Thymus (tissue), 11 donors: ENCODE measurements at regions not wholly inside any gene's neighbourhood (a gene's known extent, or its start where the extent isn't known, plus 50 kb on each side); places are given as distances from the start of the nearest gene placed in this dataset.

Experiments
- DNase-seq, 9 donors: peaks; one replicate each; pipeline ENCODE4 v3.0.0-alpha.2; 2013; ENCODE audit warnings: low spot score in 9 of 9, low read depth in 6 of 9, missing footprints in 1 of 9
- H3K27ac ChIP-seq, 2 donors: one replicate each; pipeline ENCODE4 v1.5.1; 2013; ENCODE audit warnings: control low read depth in 1 of 2, low read depth in 1 of 2, low read length in 1 of 2, mild to moderate bottlenecking in 1 of 2, moderate library complexity in 1 of 2
- H3K27me3 ChIP-seq, 2 donors: one replicate each; pipeline ENCODE4 v1.5.1; 2013; ENCODE audit warnings: low read length in 1 of 2; ENCODE audit not compliant: control insufficient read depth in 2 of 2, insufficient read depth in 1 of 2
- H3K36me3 ChIP-seq, 2 donors: one replicate each; pipeline ENCODE4 v1.5.1; 2013; ENCODE audit warnings: low read length in 1 of 2, mild to moderate bottlenecking in 1 of 2, moderate library complexity in 1 of 2; ENCODE audit not compliant: control insufficient read depth in 2 of 2, insufficient read depth in 2 of 2
- H3K4me1 ChIP-seq, 2 donors: one replicate each; pipeline ENCODE4 v1.5.1; 2013; ENCODE audit warnings: low read length in 2 of 2; ENCODE audit not compliant: control insufficient read depth in 2 of 2, insufficient read depth in 2 of 2
- H3K4me3 ChIP-seq, 2 donors: one replicate each; pipeline ENCODE4 v1.5.1; 2013; ENCODE audit warnings: low read length in 2 of 2, control low read depth in 1 of 2, mild to moderate bottlenecking in 1 of 2
- H3K9me3 ChIP-seq, 2 donors: one replicate each; pipeline ENCODE4 v1.5.1; 2013; ENCODE audit warnings: low read length in 1 of 2, mild to moderate bottlenecking in 1 of 2; ENCODE audit not compliant: control insufficient read depth in 2 of 2, insufficient read depth in 1 of 2
- WGBS: extraction: QIAGEN DNeasy Blood & Tissue Kit; methylation state at CpG from one replicate; pipeline ENCODE4 v1.1.7; 2013; 5-methylcytosine and 5-hydroxymethylcytosine counted together
- donor health status: healthy.

DNA sequence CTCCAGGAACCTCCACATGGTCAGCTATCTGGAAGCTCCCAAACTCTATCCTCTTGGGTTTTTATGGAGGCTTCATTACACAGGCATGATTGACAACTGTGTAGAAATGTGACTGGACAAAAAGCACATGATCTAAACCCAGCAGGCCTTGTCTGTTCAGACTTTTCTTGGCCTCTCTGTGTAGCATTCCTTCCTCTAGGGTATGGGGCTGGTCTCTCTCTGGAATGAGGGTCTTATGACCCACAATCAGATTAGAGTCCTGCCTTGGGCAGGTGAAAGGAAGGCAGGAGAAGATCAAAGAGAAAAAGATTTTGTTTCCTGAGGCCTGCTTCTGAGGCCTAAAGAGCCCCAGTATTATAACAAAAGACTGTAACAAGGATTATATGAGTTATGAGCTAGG is 162.7 kb downstream of the SP3 start:
- Histone ChIP-seq H3K9me3 (no peaks in the 10 kb centered on the region), H3K4me1 (no peaks in the 10 kb centered on the region), H3K36me3 (no peaks in the 10 kb centered on the region), H3K4me3 (no peak overlapping the region), H3K27me3 (peaks cover 0 to 7% of the 10 kb centered on the region in 2 donors), H3K27ac (no peak overlapping the region)
- DNase-seq: no peak

DNA sequence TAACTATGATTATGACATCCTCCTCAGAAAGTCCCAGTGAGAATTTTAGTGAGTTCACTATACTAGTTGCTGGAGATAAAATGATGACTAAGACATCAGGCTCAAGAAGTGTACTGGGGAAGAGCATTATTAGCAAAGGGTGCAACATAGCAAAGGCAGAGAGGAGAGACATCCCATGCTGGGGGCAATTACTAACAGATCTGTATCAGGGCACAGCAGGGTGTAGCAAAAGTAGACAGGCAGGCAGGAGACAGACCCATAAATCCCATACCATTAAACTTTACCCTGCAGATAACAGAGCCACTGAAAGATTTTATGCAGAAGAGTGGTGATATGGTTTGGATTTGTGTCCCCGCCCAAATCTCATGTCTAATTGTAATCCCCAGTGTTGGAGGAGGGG is 161.7 kb downstream of the SP3 start:
- H3K27ac ChIP-seq: no peak overlapping the region
- peaks cover 0 to 3% of the 10 kb centered on the region in 2 donors for H3K27me3 ChIP-seq
- DNase-seq: no peak
- H3K4me1 ChIP-seq: no peaks in the 10 kb centered on the region
- no peaks in the 10 kb centered on the region for H3K9me3 ChIP-seq
- no peak overlapping the region for H3K4me3 ChIP-seq
- 100% methylated on average over 1 of the region's 1 CpG for WGBS
- H3K36me3 ChIP-seq: no peaks in the 10 kb centered on the region

DNA sequence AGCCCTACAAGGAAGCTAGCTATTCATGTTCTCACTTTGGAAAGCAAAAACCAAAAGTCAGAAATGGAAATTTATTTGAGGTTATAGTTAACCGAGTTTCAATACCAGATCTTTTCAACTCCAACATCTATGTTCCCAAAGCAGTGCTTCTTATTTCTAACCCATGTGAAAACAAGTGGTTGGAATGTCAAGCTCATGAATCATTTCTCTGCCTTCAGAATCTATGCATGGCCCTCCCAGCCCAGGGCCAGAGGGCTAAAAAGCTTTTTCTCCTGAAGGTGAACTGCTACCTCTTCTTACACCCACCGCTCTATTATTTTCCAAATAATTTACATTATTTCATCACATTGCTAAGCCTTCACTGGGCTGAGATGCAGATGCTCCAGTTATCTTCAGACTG is 158.4 kb downstream of the SP3 start:
- Histone ChIP-seq H3K36me3 (no peaks in the 10 kb centered on the region), H3K4me1 (no peaks in the 10 kb centered on the region), H3K9me3 (no peaks in the 10 kb centered on the region), H3K27ac (no peak overlapping the region), H3K4me3 (no peak overlapping the region), H3K27me3 (no peaks in the 10 kb centered on the region)
- 94% methylated on average over 2 of the region's 2 CpGs for WGBS
- DNase-seq: no peak

DNA sequence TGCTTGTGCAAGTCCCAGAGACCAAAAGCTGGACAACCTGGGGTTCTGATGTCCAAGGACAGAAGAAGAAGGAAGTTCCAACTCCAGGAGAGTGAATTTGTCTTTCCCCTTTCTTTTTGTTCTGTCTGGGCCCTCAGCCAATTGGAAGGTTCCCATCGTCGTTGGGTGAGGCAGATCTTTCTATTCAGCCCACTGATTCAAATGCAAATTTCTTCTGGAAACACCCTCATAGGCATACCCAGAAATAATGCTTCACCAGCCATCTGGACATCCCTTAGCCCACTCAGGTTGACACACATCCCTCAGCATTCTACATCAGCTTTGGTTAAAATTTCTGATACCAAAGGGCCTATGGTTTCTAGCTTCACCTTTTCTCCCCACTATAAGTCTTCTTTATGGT is 156.5 kb downstream of the SP3 start:
- 93% methylated on average over 2 of the region's 2 CpGs for WGBS
- Histone ChIP-seq H3K4me1 (no peaks in the 10 kb centered on the region), H3K36me3 (no peaks in the 10 kb centered on the region), H3K27ac (no peak overlapping the region), H3K4me3 (no peak overlapping the region), H3K9me3 (no peaks in the 10 kb centered on the region), H3K27me3 (peaks cover 0 to 2% of the 10 kb centered on the region in 2 donors)
- DNase-seq: no peak

DNA sequence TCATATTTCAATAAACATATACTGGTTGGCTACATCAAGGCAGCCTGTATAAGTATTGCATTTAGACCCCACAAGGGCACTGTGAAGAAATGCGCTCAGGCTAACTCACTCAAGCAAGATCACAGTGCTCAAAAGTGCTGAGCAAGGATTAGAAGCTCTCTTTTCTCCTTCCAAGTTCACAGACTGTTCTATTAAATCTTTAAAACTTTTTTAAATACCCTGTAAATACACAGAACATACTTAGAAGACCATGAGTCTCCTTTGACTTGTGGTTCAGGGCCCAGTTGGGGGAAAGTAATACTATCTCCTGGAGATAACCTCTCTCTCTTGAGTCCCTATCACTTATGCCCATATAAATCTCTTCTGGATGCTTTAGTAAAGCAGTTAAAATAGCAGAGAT is 152.9 kb downstream of the SP3 start:
- peaks cover 0 to 2% of the 10 kb centered on the region in 2 donors for H3K27me3 ChIP-seq
- WGBS: 99% methylated on average over 1 of the region's 1 CpG
- no peak for DNase-seq
- no peaks in the 10 kb centered on the region for H3K4me1 ChIP-seq
- no peak overlapping the region for H3K4me3 ChIP-seq
- H3K27ac ChIP-seq: no peak overlapping the region
- H3K9me3 ChIP-seq: no peaks in the 10 kb centered on the region
- no peaks in the 10 kb centered on the region for H3K36me3 ChIP-seq

DNA sequence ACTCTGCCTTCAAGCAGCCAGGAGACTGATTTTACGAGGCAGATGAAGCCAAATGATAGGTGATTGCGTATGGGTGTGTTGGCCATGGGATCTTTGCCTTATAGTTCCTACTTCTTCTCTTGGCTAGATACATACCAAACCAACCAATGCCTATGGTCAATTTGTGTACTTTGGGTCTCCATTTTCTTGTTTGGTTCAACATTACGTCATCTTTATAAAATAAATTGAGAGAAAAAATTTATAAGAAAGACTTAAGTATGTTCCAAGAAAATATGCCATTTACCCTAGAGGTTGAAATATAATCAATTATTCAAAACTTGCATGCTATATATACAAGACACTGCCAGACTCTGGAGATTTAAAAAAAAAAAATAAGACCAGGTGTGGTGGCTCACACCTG is 150.9 kb downstream of the SP3 start:
- no peak for DNase-seq
- H3K27ac ChIP-seq: no peak overlapping the region
- WGBS: 97% methylated on average over 3 of the region's 3 CpGs
- no peaks in the 10 kb centered on the region for H3K36me3 ChIP-seq
- no peaks in the 10 kb centered on the region for H3K9me3 ChIP-seq
- H3K4me3 ChIP-seq: no peak overlapping the region
- no peaks in the 10 kb centered on the region for H3K4me1 ChIP-seq
- H3K27me3 ChIP-seq: peaks cover 0 to 2% of the 10 kb centered on the region in 2 donors

DNA sequence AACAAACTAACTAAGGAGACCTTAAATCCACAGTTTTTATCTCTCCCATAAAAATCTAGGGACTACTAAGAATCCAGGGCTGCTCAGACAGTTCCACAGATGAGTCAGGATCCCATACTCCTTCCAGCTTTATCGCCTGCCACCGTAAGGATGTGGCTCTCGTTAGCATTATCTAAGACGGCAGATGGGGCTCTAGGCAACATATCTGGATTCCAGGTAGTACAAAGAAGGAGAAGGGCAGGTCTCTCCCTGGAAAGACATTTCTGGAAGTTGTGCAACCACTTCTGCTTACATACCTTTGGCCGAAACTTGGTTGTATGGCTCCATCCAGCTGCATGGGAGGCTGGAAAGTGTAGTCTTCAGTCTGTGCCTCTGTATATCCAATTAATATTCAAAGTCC is 149.4 kb downstream of the SP3 start:
- 96% methylated on average over 5 of the region's 5 CpGs for WGBS
- Histone ChIP-seq H3K4me1 (no peaks in the 10 kb centered on the region), H3K4me3 (no peak overlapping the region), H3K36me3 (no peaks in the 10 kb centered on the region), H3K27ac (no peak overlapping the region), H3K9me3 (no peaks in the 10 kb centered on the region), H3K27me3 (peaks cover 0 to 2% of the 10 kb centered on the region in 2 donors)
- no peak for DNase-seq

DNA sequence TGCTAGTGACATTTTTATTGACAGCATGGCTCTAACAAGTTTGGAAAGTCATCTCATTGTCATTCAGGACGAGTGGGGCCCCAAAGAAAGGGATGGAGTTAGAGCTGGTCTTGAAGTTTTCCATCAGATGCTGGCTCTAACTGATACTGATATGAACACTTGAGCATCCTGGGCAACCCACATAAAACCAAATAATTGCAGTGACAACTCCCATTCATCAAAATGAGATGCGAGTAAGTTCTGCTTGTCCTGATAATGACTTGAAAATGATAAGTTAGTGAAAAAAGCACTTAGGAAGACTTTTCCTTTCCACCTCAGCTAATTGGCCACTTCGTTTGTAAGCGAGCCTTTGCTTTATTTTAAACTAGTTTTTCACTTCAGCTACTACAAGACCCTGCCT is 147.6 kb downstream of the SP3 start:
- H3K4me3 ChIP-seq: no peak overlapping the region
- no peaks in the 10 kb centered on the region for H3K36me3 ChIP-seq
- H3K27ac ChIP-seq: no peak overlapping the region
- H3K27me3 ChIP-seq: peaks cover 0 to under 1% of the 10 kb centered on the region in 2 donors
- no peaks in the 10 kb centered on the region for H3K9me3 ChIP-seq
- WGBS: 95% methylated on average over 4 of the region's 4 CpGs
- no peak for DNase-seq
- H3K4me1 ChIP-seq: no peaks in the 10 kb centered on the region

DNA sequence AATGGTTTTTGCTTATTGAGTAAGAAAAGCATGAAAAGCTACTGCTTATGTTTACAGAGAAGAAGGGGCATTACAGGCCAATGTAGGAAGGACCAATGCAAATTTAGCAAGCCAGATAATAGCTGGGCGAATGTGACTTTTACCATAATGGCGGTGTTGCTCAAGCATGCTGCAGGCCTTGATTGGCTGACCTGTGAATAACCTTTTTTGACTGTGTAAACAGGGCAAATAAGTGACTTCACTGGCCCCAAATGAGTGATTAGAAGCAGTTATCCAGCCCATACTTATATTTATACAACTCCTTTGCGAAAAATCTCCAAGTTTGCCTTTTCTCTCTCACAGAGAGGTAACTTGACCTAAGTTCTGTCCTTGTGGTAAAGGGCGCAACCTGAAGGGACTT is 146.9 kb downstream of the SP3 start:
- Histone ChIP-seq H3K4me3 (no peak overlapping the region), H3K27ac (no peak overlapping the region), H3K9me3 (no peaks in the 10 kb centered on the region), H3K4me1 (no peaks in the 10 kb centered on the region), H3K27me3 (no peaks in the 10 kb centered on the region), H3K36me3 (no peaks in the 10 kb centered on the region)
- WGBS: 96% methylated on average over 4 of the region's 4 CpGs
- DNase-seq: no peak

DNA sequence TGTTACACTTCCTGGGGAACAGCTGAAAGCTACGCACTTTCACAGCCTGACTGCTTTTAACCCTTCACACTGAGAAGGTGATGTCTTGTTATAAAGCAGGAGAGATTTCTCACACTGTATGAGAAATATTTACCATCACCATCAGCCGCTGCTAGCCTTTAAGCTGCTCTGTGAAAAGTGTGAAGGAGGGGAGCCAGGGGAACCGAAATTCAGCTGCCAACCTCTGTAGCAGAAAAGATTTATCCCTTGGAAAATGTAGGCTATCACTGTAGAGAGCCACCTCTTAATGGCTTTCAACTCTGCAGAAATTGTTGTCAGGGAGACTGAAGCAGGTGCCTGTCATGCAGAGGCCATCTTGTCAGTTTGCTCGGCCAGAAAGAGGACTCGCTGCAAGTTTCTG is 145.3 kb downstream of the SP3 start:
- H3K36me3 ChIP-seq: no peaks in the 10 kb centered on the region
- H3K4me3 ChIP-seq: no peak overlapping the region

More for the DNA sequence above, 145.3 kb downstream of the SP3 start:
- Histone ChIP-seq H3K27me3 (peaks cover 0 to 3% of the 10 kb centered on the region in 2 donors), H3K9me3 (no peaks in the 10 kb centered on the region), H3K27ac (no peak overlapping the region), H3K4me1 (no peaks in the 10 kb centered on the region)
- DNase-seq: no peak
- 89% methylated on average over 5 of the region's 5 CpGs for WGBS
